GM23338 (cell line): ENCODE measurements at regions not wholly inside any gene's neighbourhood (a gene's known extent, or its start where the extent isn't known, plus 50 kb on each side); places are given as distances from the start of the nearest gene placed in this dataset.

ENCODE experiments used
- ATAC-seq: fragments of 200-7000 bp; cut with Tn5 transposase; 3 replicates; pipeline ENCODE4 v1.9.1; 2020
- DNase-seq: peaks from one replicate; pipeline ENCODE4 v3.0.0-alpha.2; 2015; ENCODE audit warnings: low spot score
- H2AFZ ChIP-seq: fragments of 200-600 bp; sonication (generic); 2 replicates; pipeline ENCODE4 v1.8.0; 2016; ENCODE audit warnings: antibody characterized with exemption, mild to moderate bottlenecking, moderate library complexity
- H3F3A ChIP-seq: fragments of 200-600 bp; sonication (generic); replicated peaks from 2 replicates; pipeline ENCODE4 v1.8.0; 2017; ENCODE audit warnings: antibody characterized with exemption, mixed run types, low read depth
- H3K27ac ChIP-seq: fragments of 200-600 bp; sonication (generic); 2 replicates; pipeline ENCODE4 v1.6.1; 2016; ENCODE audit warnings: low read depth
- H3K27me3 ChIP-seq: fragments of 200-600 bp; sonication (generic); 2 replicates; pipeline ENCODE4 v1.8.0; 2016; ENCODE audit warnings: mild to moderate bottlenecking, mixed run types, moderate library complexity; ENCODE audit not compliant: insufficient read depth
- H3K36me3 ChIP-seq: fragments of 200-600 bp; sonication (generic); 2 replicates; pipeline ENCODE4 v1.8.0; 2016; ENCODE audit warnings: mild to moderate bottlenecking; ENCODE audit not compliant: insufficient read depth
- H3K4me1 ChIP-seq: fragments of 200-600 bp; sonication (generic); 2 replicates; pipeline ENCODE4 v1.8.0; 2016; ENCODE audit warnings: mild to moderate bottlenecking, moderate library complexity; ENCODE audit not compliant: insufficient read depth
- H3K4me2 ChIP-seq: fragments of 200-600 bp; sonication (generic); 2 replicates; pipeline ENCODE4 v1.7.1; 2017; ENCODE audit warnings: mixed run types
- H3K4me3 ChIP-seq: fragments of 200-600 bp; sonication (generic); 2 replicates; pipeline ENCODE4 v1.6.1; 2016; ENCODE audit warnings: mixed run types
- H3K79me2 ChIP-seq: fragments of 200-600 bp; sonication (generic); replicated peaks from 2 replicates; pipeline ENCODE4 v1.8.0; 2017; ENCODE audit warnings: mild to moderate bottlenecking; ENCODE audit not compliant: insufficient read depth
- H3K9me2 ChIP-seq: fragments of 200-600 bp; sonication (generic); 2 replicates; pipeline ENCODE4 v1.8.0; 2017; ENCODE audit not compliant: insufficient read depth
- H4K20me1 ChIP-seq: fragments of 200-600 bp; sonication (generic); replicated peaks from 2 replicates; pipeline ENCODE4 v1.8.0; 2017; ENCODE audit warnings: mild to moderate bottlenecking; ENCODE audit not compliant: insufficient read depth
- H3K27ac Mint-ChIP-seq: 2 replicates; pipeline ENCODE4 v1.8.0; 2020; ENCODE audit warnings: inconsistent platforms, mild to moderate bottlenecking, moderate library complexity, mixed read lengths
- H3K27me3 Mint-ChIP-seq: 3 replicates; pipeline ENCODE4 v1.8.0; 2022; ENCODE audit warnings: low read depth, mild to moderate bottlenecking, moderate library complexity, mixed read lengths, inconsistent platforms; ENCODE audit not compliant: insufficient read depth, poor library complexity
- H3K36me3 Mint-ChIP-seq: 3 replicates; pipeline ENCODE4 v1.8.0; 2021; ENCODE audit warnings: low read depth, mild to moderate bottlenecking, inconsistent platforms, moderate library complexity, mixed read lengths
- H3K4me1 Mint-ChIP-seq: 3 replicates; pipeline ENCODE4 v1.8.0; 2020; ENCODE audit warnings: mild to moderate bottlenecking, inconsistent platforms, mixed read lengths
- H3K4me3 Mint-ChIP-seq: 3 replicates; pipeline ENCODE4 v1.8.0; 2021; ENCODE audit warnings: moderate library complexity, mild to moderate bottlenecking, inconsistent platforms, mixed read lengths
- H3K9me3 Mint-ChIP-seq: 3 replicates; pipeline ENCODE4 v1.8.0; 2020; ENCODE audit warnings: moderate library complexity, mild to moderate bottlenecking, inconsistent platforms, mixed read lengths
- CREB1 ChIP-seq: fragments of 250-450 bp; sonication (Bioruptor Pico); IDR thresholded peaks from 2 replicates; pipeline ENCODE4 v1.5.0; 2020; ENCODE audit warnings: low read depth, mild to moderate bottlenecking, moderate library complexity
- EZH2 ChIP-seq: fragments of 200-600 bp; sonication (generic); IDR thresholded peaks from one replicate; pipeline ENCODE4 v1.8.0; 2017; ENCODE audit warnings: antibody characterized with exemption, mild to moderate bottlenecking, low read depth; ENCODE audit not compliant: unreplicated experiment
- EZH2phosphoT487 ChIP-seq: fragments of 200-600 bp; sonication (generic); IDR thresholded peaks from one replicate; pipeline ENCODE4 v1.8.1; 2018; ENCODE audit warnings: antibody characterized with exemption; ENCODE audit not compliant: unreplicated experiment
- JUNB ChIP-seq: IDR thresholded peaks from one replicate; pipeline ENCODE4 v1.6.1; 2016; ENCODE audit warnings: antibody characterized with exemption; ENCODE audit not compliant: unreplicated experiment
- NANOG ChIP-seq: IDR thresholded peaks from 2 replicates; pipeline ENCODE4 v1.6.1; 2016; ENCODE audit warnings: antibody characterized with exemption, borderline replicate concordance
- POLR2AphosphoS5 ChIP-seq: IDR thresholded peaks from 2 replicates; pipeline ENCODE4 v1.6.1; 2016; ENCODE audit warnings: antibody characterized with exemption, low read depth
- STAT1 ChIP-seq: IDR thresholded peaks from one replicate; pipeline ENCODE4 v1.6.1; 2016; ENCODE audit warnings: antibody characterized with exemption; ENCODE audit not compliant: unreplicated experiment
- ZNF114 ChIP-seq: fragments of 250-450 bp; sonication (Bioruptor Pico); IDR thresholded peaks from 2 replicates; pipeline ENCODE4 v1.5.0; 2020; ENCODE audit warnings: mild to moderate bottlenecking, moderate library complexity
- ZNF331 ChIP-seq: fragments of 250-450 bp; sonication (Bioruptor Pico); IDR thresholded peaks from 2 replicates; pipeline ENCODE4 v1.5.0; 2020; ENCODE audit warnings: low read depth, mild to moderate bottlenecking, moderate library complexity
- TF ChIP-seq, protein P1 (sequence below): IDR thresholded peaks from 2 replicates; pipeline ENCODE4 v1.6.1; 2016; ENCODE audit warnings: antibody characterized with exemption
- TF ChIP-seq, protein P2 (sequence below): IDR thresholded peaks from one replicate; pipeline ENCODE4 v1.6.1; 2018; ENCODE audit warnings: antibody characterized with exemption; ENCODE audit not compliant: unreplicated experiment
- TF ChIP-seq, protein P3 (sequence below), 2 experiments: fragments of 200-600 bp in 1 of 2; sonication (generic) in 1 of 2; conservative IDR thresholded peaks; 2 replicates each; pipeline versions ENCODE4 v1.5.1 to v1.6.1; 2016 to 2017; ENCODE audit warnings: antibody characterized with exemption in 2 of 2, low read depth in 2 of 2, mild to moderate bottlenecking in 2 of 2, moderate library complexity in 1 of 2

DNA sequence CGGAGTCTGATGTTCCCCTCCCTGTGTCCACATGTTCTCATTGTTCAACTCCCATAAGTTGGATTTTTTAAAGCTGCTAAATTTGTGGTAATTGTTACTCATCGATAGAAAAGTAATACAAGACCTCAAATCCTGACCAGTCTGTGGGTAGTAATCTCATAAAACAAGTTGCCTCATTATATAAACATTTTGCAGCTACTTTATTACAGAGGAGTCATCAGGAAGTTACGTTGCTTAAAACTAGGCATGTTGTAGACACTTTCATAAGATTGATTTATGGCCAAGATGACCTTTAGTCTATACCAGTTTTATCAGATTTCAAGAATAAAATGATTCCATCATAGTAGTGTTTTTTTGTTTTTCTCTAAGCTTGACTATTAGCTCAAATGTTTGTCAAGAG lies 208.8 kb downstream of the GIPC2 start:
- H2AFZ ChIP-seq, result no peak overlapping the region
- ATAC-seq, result no peak
- no peaks in the 10 kb centered on the region for H4K20me1 ChIP-seq
- H3K4me3 Mint-ChIP-seq, result no peak overlapping the region
- H3K27me3 ChIP-seq, result no peaks in the 10 kb centered on the region; the same call in 1 of the 2 replicates
- H3K79me2 ChIP-seq, result no peaks in the 10 kb centered on the region
- 0 out of 2 replicates have a peak, but pooled peaks cover 4% of the 10 kb centered on the region for H3K9me2 ChIP-seq
- DNase-seq, result no peak
- H3K9me3 Mint-ChIP-seq, result no peaks in the 10 kb centered on the region
- no peaks in the 10 kb centered on the region for H3K36me3 Mint-ChIP-seq
- H3K4me3 ChIP-seq, result no peak overlapping the region
- no peak overlapping the region for H3K27ac ChIP-seq
- no peaks in the 10 kb centered on the region for H3K4me1 ChIP-seq
- no peaks in the 10 kb centered on the region for H3K4me1 Mint-ChIP-seq
- TF ChIP-seq EZH2phosphoT487, result no peak
- no peak for TF ChIP-seq NANOG
- TF ChIP-seq CREB1 (CRISPR knock-in tag), result no peak
- TF ChIP-seq ZNF114, result no peak
- no peak for TF ChIP-seq JUNB
- TF ChIP-seq, protein P1, sequence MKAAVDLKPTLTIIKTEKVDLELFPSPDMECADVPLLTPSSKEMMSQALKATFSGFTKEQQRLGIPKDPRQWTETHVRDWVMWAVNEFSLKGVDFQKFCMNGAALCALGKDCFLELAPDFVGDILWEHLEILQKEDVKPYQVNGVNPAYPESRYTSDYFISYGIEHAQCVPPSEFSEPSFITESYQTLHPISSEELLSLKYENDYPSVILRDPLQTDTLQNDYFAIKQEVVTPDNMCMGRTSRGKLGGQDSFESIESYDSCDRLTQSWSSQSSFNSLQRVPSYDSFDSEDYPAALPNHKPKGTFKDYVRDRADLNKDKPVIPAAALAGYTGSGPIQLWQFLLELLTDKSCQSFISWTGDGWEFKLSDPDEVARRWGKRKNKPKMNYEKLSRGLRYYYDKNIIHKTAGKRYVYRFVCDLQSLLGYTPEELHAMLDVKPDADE, result no peak
- TF ChIP-seq STAT1, result no peak
- TF ChIP-seq EZH2, result no peak
- TF ChIP-seq, protein P2, sequence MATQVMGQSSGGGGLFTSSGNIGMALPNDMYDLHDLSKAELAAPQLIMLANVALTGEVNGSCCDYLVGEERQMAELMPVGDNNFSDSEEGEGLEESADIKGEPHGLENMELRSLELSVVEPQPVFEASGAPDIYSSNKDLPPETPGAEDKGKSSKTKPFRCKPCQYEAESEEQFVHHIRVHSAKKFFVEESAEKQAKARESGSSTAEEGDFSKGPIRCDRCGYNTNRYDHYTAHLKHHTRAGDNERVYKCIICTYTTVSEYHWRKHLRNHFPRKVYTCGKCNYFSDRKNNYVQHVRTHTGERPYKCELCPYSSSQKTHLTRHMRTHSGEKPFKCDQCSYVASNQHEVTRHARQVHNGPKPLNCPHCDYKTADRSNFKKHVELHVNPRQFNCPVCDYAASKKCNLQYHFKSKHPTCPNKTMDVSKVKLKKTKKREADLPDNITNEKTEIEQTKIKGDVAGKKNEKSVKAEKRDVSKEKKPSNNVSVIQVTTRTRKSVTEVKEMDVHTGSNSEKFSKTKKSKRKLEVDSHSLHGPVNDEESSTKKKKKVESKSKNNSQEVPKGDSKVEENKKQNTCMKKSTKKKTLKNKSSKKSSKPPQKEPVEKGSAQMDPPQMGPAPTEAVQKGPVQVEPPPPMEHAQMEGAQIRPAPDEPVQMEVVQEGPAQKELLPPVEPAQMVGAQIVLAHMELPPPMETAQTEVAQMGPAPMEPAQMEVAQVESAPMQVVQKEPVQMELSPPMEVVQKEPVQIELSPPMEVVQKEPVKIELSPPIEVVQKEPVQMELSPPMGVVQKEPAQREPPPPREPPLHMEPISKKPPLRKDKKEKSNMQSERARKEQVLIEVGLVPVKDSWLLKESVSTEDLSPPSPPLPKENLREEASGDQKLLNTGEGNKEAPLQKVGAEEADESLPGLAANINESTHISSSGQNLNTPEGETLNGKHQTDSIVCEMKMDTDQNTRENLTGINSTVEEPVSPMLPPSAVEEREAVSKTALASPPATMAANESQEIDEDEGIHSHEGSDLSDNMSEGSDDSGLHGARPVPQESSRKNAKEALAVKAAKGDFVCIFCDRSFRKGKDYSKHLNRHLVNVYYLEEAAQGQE, result no peak
- H3K27me3 Mint-ChIP-seq, result peaks cover 7% of the 10 kb centered on the region
- no peaks in the 10 kb centered on the region for H3F3A ChIP-seq
- no peak overlapping the region for H3K4me2 ChIP-seq
- H3K36me3 ChIP-seq, result no peaks in the 10 kb centered on the region
- no peak overlapping the region for H3K27ac Mint-ChIP-seq

DNA sequence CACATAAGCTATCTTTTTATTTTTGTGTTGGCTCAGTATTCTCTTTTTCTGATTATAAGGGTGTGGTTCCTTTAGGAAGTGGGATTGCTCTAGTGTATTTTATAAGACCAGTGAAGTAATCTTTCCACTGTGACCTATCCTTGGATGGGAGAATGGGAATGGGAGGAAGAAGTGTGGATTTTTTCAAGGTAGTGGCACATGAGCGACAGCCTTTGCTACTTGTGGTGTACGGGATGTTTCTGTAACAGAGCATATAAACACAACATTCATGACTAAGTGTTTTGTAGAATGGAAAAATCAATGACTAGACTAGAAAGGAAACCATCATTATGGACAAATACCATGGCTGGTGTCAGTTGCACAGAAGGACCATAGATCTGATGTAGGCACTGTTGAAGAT lies 209.6 kb downstream of the GIPC2 start:
- Histone ChIP-seq H3F3A (no peaks in the 10 kb centered on the region), H3K4me3 (no peak overlapping the region), H4K20me1 (no peaks in the 10 kb centered on the region), H3K9me2 (0 out of 2 replicates have a peak, but pooled peaks cover 4% of the 10 kb centered on the region), H3K27me3 (no peaks in the 10 kb centered on the region; the same call in 1 of the 2 replicates), H2AFZ (no peak overlapping the region), H3K4me2 (no peak overlapping the region), H3K36me3 (no peaks in the 10 kb centered on the region), H3K27ac (no peak overlapping the region), H3K4me1 (no peaks in the 10 kb centered on the region), H3K79me2 (no peaks in the 10 kb centered on the region)
- DNase-seq (no peak), ATAC-seq (no peak)
- H3K4me1 Mint-ChIP-seq, result no peaks in the 10 kb centered on the region
- peaks cover 7% of the 10 kb centered on the region for H3K27me3 Mint-ChIP-seq
- H3K36me3 Mint-ChIP-seq, result no peaks in the 10 kb centered on the region
- no peaks in the 10 kb centered on the region for H3K9me3 Mint-ChIP-seq
- no peak overlapping the region for H3K4me3 Mint-ChIP-seq
- no peak overlapping the region for H3K27ac Mint-ChIP-seq
- TF ChIP-seq EZH2phosphoT487, result no peak
- TF ChIP-seq CREB1 (CRISPR knock-in tag), result no peak
- TF ChIP-seq ZNF331 (CRISPR knock-in tag), result no peak
- TF ChIP-seq ZNF114, result no peak
- TF ChIP-seq, protein P1, result no peak
- TF ChIP-seq, protein P3, sequence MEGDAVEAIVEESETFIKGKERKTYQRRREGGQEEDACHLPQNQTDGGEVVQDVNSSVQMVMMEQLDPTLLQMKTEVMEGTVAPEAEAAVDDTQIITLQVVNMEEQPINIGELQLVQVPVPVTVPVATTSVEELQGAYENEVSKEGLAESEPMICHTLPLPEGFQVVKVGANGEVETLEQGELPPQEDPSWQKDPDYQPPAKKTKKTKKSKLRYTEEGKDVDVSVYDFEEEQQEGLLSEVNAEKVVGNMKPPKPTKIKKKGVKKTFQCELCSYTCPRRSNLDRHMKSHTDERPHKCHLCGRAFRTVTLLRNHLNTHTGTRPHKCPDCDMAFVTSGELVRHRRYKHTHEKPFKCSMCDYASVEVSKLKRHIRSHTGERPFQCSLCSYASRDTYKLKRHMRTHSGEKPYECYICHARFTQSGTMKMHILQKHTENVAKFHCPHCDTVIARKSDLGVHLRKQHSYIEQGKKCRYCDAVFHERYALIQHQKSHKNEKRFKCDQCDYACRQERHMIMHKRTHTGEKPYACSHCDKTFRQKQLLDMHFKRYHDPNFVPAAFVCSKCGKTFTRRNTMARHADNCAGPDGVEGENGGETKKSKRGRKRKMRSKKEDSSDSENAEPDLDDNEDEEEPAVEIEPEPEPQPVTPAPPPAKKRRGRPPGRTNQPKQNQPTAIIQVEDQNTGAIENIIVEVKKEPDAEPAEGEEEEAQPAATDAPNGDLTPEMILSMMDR (conservative IDR thresholded peaks at IDR 0.05; ENCODE audit: low read depth in 2 of 2), result no peak
- TF ChIP-seq POLR2AphosphoS5, result no peak
- TF ChIP-seq EZH2, result no peak
- TF ChIP-seq, protein P2, result no peak
- no peak for TF ChIP-seq JUNB
